NOMO-1 treated with dmso at 0.1 percent for 144 hours (cell line): ENCODE measurements at regions not wholly inside any gene's neighbourhood (a gene's known extent, or its start where the extent isn't known, plus 50 kb on each side); places are given as distances from the start of the nearest gene placed in this dataset.

Experiments used
- DNase-seq: peaks from one replicate; lab custom pipeline; 2025; ENCODE audit not compliant: unreplicated experiment; lab: John Stamatoyannopoulos, UW

GRCh38 chr10:108735380-108735779, 1187.9 kb downstream of the XPNPEP1 start:
- DNase-seq, result no peak

- DNase-seq, result no peak
These were observed 1201.4 kb downstream of the XPNPEP1 start for GRCh38 chr10:108721874-108722273.

GRCh38 chr10:108716352-108716751, 1207.0 kb downstream of the XPNPEP1 start:
- DNase-seq, result no peak

GRCh38 chr10:108709927-108710722, 1213.2 kb downstream of the XPNPEP1 start:
- no peak for DNase-seq

- no peak for DNase-seq
These were observed 1214.9 kb downstream of the XPNPEP1 start for GRCh38 chr10:108708363-108708762.

GRCh38 chr10:108696792-108697477, 1226.4 kb downstream of the XPNPEP1 start:
- no peak for DNase-seq

GRCh38 chr10:108691126-108691525, 1232.2 kb downstream of the XPNPEP1 start:
- DNase-seq, result no peak

- DNase-seq, result no peak
These were observed 1232.8 kb downstream of the XPNPEP1 start for GRCh38 chr10:108690530-108690929.

GRCh38 chr10:108689891-108690290, 1233.4 kb downstream of the XPNPEP1 start:
- DNase-seq, result no peak

GRCh38 chr10:108688314-108688713, 1235.0 kb downstream of the XPNPEP1 start:
- no peak for DNase-seq

GRCh38 chr10:108685863-108686531, 1237.3 kb downstream of the XPNPEP1 start:
- DNase-seq, result no peak

GRCh38 chr10:108684431-108684830, 1238.9 kb downstream of the XPNPEP1 start:
- DNase-seq, result no peak

- no peak for DNase-seq
These were observed 1249.6 kb downstream of the XPNPEP1 start for GRCh38 chr10:108673741-108674140.

GRCh38 chr10:108663587-108663986, 1259.7 kb downstream of the XPNPEP1 start:
- DNase-seq, result no peak

- no peak for DNase-seq
These were observed 1260.3 kb downstream of the XPNPEP1 start for GRCh38 chr10:108662975-108663374.

GRCh38 chr10:108655057-108655456, 1268.3 kb downstream of the XPNPEP1 start:
- no peak for DNase-seq

GRCh38 chr10:108653531-108653930, 1269.8 kb downstream of the XPNPEP1 start:
- DNase-seq, result no peak

- no peak for DNase-seq
These were observed 1284.3 kb downstream of the XPNPEP1 start for GRCh38 chr10:108639010-108639409.

GRCh38 chr10:108638225-108638624, 1285.1 kb downstream of the XPNPEP1 start:
- no peak for DNase-seq

GRCh38 chr10:108633046-108633445, 1290.3 kb downstream of the XPNPEP1 start:
- no peak for DNase-seq

GRCh38 chr10:108632144-108632543, 1291.2 kb downstream of the XPNPEP1 start:
- DNase-seq, result no peak

GRCh38 chr10:108631332-108631731, 1292.0 kb downstream of the XPNPEP1 start:
- DNase-seq, result no peak
